ENCODE measurements at regions not wholly inside any gene's neighbourhood (a gene's known extent, or its start where the extent isn't known, plus 50 kb on each side); places are given as distances from the start of the nearest gene placed in this dataset.

DNA sequence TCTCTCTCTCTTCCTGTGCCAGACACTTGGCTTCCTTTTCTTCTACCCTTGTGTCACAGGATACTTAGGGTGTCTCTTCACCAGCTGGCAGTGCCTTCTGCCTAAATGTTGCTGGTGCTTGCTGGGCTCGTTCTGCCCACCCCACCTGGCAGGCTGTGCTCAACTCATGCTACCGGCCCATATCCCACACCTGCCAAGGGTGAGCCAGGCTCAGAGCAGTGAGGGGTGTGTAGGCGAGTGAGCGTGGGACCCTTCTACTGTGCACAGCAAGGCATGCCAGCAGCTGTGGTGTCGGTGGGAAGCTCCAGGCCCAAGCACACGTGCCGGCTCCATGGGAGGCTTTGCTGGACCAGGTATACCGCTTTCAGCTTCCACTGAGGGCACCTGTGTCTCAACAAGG, 1626.7 kb upstream of the ACO1 start:
- H3K36me3 ChIP-seq (ENCODE audit: low read depth): no peaks in the 10 kb centered on the region
- H3K4me2 ChIP-seq: no peak overlapping the region
- no peak overlapping the region for H2AFZ ChIP-seq
- DNase-seq: no peak
- ChIA-PET POLR2A (ENCODE audit: unreplicated experiment) (no interaction called here), CTCF (no interaction called here)
- no peak overlapping the region for H3K27ac ChIP-seq
- no peaks in the 10 kb centered on the region for H3F3A ChIP-seq (ENCODE audit: insufficient read depth, low read depth)
- no peaks in the 10 kb centered on the region for H3K79me2 ChIP-seq (ENCODE audit: low read depth)
- H3K27me3 ChIP-seq (ENCODE audit: insufficient read depth, low read depth): no peaks in the 10 kb centered on the region
- H3K9me2 ChIP-seq (ENCODE audit: insufficient read depth): no peaks in the 10 kb centered on the region
- intact Hi-C loops (cut with micrococcal nuclease; ENCODE audit: unreplicated experiment): no loop called here
- no peaks in the 10 kb centered on the region for H3K4me1 ChIP-seq (replicated peaks; ENCODE audit: insufficient read depth)
- no TSS peak for BruUV-seq (replicated peaks)
- no peak overlapping the region for H3K4me3 ChIP-seq
- no peaks in the 10 kb centered on the region for H3K9me3 ChIP-seq (ENCODE audit: insufficient read depth, low read depth)
- no peaks in the 10 kb centered on the region for H4K20me1 ChIP-seq (ENCODE audit: insufficient read depth)
- no peak for TF ChIP-seq EZH2 (IDR thresholded peaks at IDR 0.05; ENCODE audit: low read depth)
- TF ChIP-seq CTCF (conservative IDR thresholded peaks at IDR 0.05): no peak

- H3K36me3 ChIP-seq (ENCODE audit: low read depth): no peaks in the 10 kb centered on the region
- H3K4me1 ChIP-seq (replicated peaks; ENCODE audit: insufficient read depth): no peaks in the 10 kb centered on the region
- no peaks in the 10 kb centered on the region for H3K79me2 ChIP-seq (ENCODE audit: low read depth)
- BruUV-seq (replicated peaks): no TSS peak
- no peak overlapping the region for H3K27ac ChIP-seq
- TF ChIP-seq CTCF (conservative IDR thresholded peaks at IDR 0.05): no peak
- ChIA-PET POLR2A (ENCODE audit: unreplicated experiment) (no interaction called here), CTCF (no interaction called here)
- no peak overlapping the region for H3K4me2 ChIP-seq
- H3K9me3 ChIP-seq (ENCODE audit: insufficient read depth, low read depth): no peaks in the 10 kb centered on the region
- no peaks in the 10 kb centered on the region for H3K9me2 ChIP-seq (ENCODE audit: insufficient read depth)
- intact Hi-C loops (cut with micrococcal nuclease; ENCODE audit: unreplicated experiment): no loop called here
- no peaks in the 10 kb centered on the region for H3K27me3 ChIP-seq (ENCODE audit: insufficient read depth, low read depth)
- no peaks in the 10 kb centered on the region for H3F3A ChIP-seq (ENCODE audit: insufficient read depth, low read depth)
- H3K4me3 ChIP-seq: no peak overlapping the region
- H4K20me1 ChIP-seq (ENCODE audit: insufficient read depth): no peaks in the 10 kb centered on the region
- H2AFZ ChIP-seq: no peak overlapping the region
- no peak for DNase-seq
These were observed 1625.6 kb upstream of the ACO1 start for GRCh38 chr9:30758726-30759446.

DNA sequence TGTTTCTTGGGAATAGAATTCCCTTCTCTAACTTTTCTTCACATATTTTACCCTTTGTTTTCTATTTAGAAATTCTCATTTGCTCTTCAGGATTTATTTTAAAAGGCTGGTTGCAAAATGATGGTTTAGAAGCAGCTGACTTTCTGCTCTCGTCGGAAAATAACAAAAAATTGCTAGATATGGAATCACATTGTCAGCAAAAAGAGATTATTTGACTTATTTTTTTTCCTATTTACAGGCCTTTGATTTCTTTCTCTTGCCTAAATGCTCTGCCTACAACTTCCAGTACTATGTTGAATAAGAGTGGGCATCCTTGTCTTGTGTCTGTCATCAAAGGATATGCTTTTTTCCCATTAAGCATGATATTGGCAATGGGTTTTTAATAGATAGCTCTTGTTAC, 1619.1 kb upstream of the ACO1 start:
- BruUV-seq (replicated peaks): no TSS peak
- no peaks in the 10 kb centered on the region for H3F3A ChIP-seq (ENCODE audit: insufficient read depth, low read depth)
- no peak overlapping the region for H3K4me3 ChIP-seq
- no peaks in the 10 kb centered on the region for H4K20me1 ChIP-seq (ENCODE audit: insufficient read depth)
- intact Hi-C loops (cut with micrococcal nuclease; ENCODE audit: unreplicated experiment): no loop called here
- H2AFZ ChIP-seq: no peak overlapping the region
- POLR2A ChIA-PET (ENCODE audit: unreplicated experiment): no interaction called here
- H3K36me3 ChIP-seq (ENCODE audit: low read depth): no peaks in the 10 kb centered on the region
- DNase-seq: no peak
- H3K79me2 ChIP-seq (ENCODE audit: low read depth): no peaks in the 10 kb centered on the region
- no peak overlapping the region for H3K27ac ChIP-seq
- no peaks in the 10 kb centered on the region for H3K9me2 ChIP-seq (ENCODE audit: insufficient read depth)
- H3K4me1 ChIP-seq (replicated peaks; ENCODE audit: insufficient read depth): no peaks in the 10 kb centered on the region
- H3K9me3 ChIP-seq (ENCODE audit: insufficient read depth, low read depth): no peaks in the 10 kb centered on the region
- TF ChIP-seq CTCF (conservative IDR thresholded peaks at IDR 0.05) (no peak), EZH2 (IDR thresholded peaks at IDR 0.05; ENCODE audit: low read depth) (no peak)
- CTCF ChIA-PET: no interaction called here
- no peaks in the 10 kb centered on the region for H3K27me3 ChIP-seq (ENCODE audit: insufficient read depth, low read depth)
- no peak overlapping the region for H3K4me2 ChIP-seq

All from PC-9 (cell line).